ENCODE measurements at regions not wholly inside any gene's neighbourhood (a gene's known extent, or its start where the extent isn't known, plus 50 kb on each side); places are given as distances from the start of the nearest gene placed in this dataset.

- Mint-ChIP-seq H3K4me3 (no peak overlapping the region), H3K9me3 (peaks cover 12% of the 10 kb centered on the region), H3K27me3 (no peaks in the 10 kb centered on the region), H3K27ac (ENCODE audit: low read depth) (no peak overlapping the region), H3K36me3 (ENCODE audit: insufficient read depth) (no peaks in the 10 kb centered on the region), H3K4me1 (no peaks in the 10 kb centered on the region)
- DNase-seq (ENCODE audit: low spot score in 2 of 2) (no peak), ATAC-seq (replicated peaks; ENCODE audit: extremely low read depth, poor library complexity, severe bottlenecking) (no peak)
These were observed 818.8 kb upstream of the SOX11 start for GRCh38 chr2:4873364-4873763.

GRCh38 chr2:4873876-4874593, 818.1 kb upstream of the SOX11 start:
- H3K9me3 Mint-ChIP-seq = peaks cover 12% of the 10 kb centered on the region
- no peak for ATAC-seq (replicated peaks; ENCODE audit: extremely low read depth, poor library complexity, severe bottlenecking)

GRCh38 chr2:4882421-4882820, 809.8 kb upstream of the SOX11 start:
- Mint-ChIP-seq H3K4me1 (no peaks in the 10 kb centered on the region), H3K9me3 (peaks cover under 1% of the 10 kb centered on the region), H3K4me3 (no peak overlapping the region), H3K27me3 (no peaks in the 10 kb centered on the region), H3K36me3 (ENCODE audit: insufficient read depth) (no peaks in the 10 kb centered on the region), H3K27ac (ENCODE audit: low read depth) (no peak overlapping the region)
- DNase-seq (ENCODE audit: low spot score in 2 of 2) = no peak
- no peak for ATAC-seq (replicated peaks; ENCODE audit: extremely low read depth, poor library complexity, severe bottlenecking)

More at GRCh38 chr2:4873876-4874593, 818.1 kb upstream of the SOX11 start:
- H3K27me3 Mint-ChIP-seq = no peaks in the 10 kb centered on the region
- no peak for DNase-seq (ENCODE audit: low spot score in 2 of 2)
- H3K36me3 Mint-ChIP-seq (ENCODE audit: insufficient read depth) = no peaks in the 10 kb centered on the region
- no peak overlapping the region for H3K27ac Mint-ChIP-seq (ENCODE audit: low read depth)
- H3K4me1 Mint-ChIP-seq = no peaks in the 10 kb centered on the region
- H3K4me3 Mint-ChIP-seq = no peak overlapping the region

GRCh38 chr2:4882941-4883340, 809.2 kb upstream of the SOX11 start:
- Mint-ChIP-seq H3K36me3 (ENCODE audit: insufficient read depth) (no peaks in the 10 kb centered on the region), H3K27ac (ENCODE audit: low read depth) (no peak overlapping the region), H3K4me3 (no peak overlapping the region), H3K4me1 (no peaks in the 10 kb centered on the region), H3K9me3 (no peaks in the 10 kb centered on the region), H3K27me3 (no peaks in the 10 kb centered on the region)
- ATAC-seq (replicated peaks; ENCODE audit: extremely low read depth, poor library complexity, severe bottlenecking) (no peak), DNase-seq (ENCODE audit: low spot score in 2 of 2) (no peak)

- Mint-ChIP-seq H3K9me3 (no peaks in the 10 kb centered on the region), H3K27ac (ENCODE audit: low read depth) (no peak overlapping the region), H3K4me3 (no peak overlapping the region), H3K36me3 (ENCODE audit: insufficient read depth) (no peaks in the 10 kb centered on the region), H3K4me1 (no peaks in the 10 kb centered on the region), H3K27me3 (no peaks in the 10 kb centered on the region)
- DNase-seq (ENCODE audit: low spot score in 2 of 2) = no peak
- ATAC-seq (replicated peaks; ENCODE audit: extremely low read depth, poor library complexity, severe bottlenecking) = no peak
These were observed 808.8 kb upstream of the SOX11 start for GRCh38 chr2:4883375-4883774.

- H3K4me1 Mint-ChIP-seq = no peaks in the 10 kb centered on the region
- ATAC-seq (replicated peaks; ENCODE audit: extremely low read depth, poor library complexity, severe bottlenecking) (no peak), DNase-seq (ENCODE audit: low spot score in 2 of 2) (no peak)
- H3K9me3 Mint-ChIP-seq = peaks cover under 1% of the 10 kb centered on the region
- no peak overlapping the region for H3K27ac Mint-ChIP-seq (ENCODE audit: low read depth)
- no peaks in the 10 kb centered on the region for H3K36me3 Mint-ChIP-seq (ENCODE audit: insufficient read depth)
- H3K27me3 Mint-ChIP-seq = no peaks in the 10 kb centered on the region
- no peak overlapping the region for H3K4me3 Mint-ChIP-seq
These were observed 808.0 kb upstream of the SOX11 start for GRCh38 chr2:4884117-4884571.

- DNase-seq (ENCODE audit: low spot score in 2 of 2) (no peak), ATAC-seq (replicated peaks; ENCODE audit: extremely low read depth, poor library complexity, severe bottlenecking) (no peak)
- no peak overlapping the region for H3K4me3 Mint-ChIP-seq
- H3K4me1 Mint-ChIP-seq = no peaks in the 10 kb centered on the region
- no peaks in the 10 kb centered on the region for H3K27me3 Mint-ChIP-seq
- peaks cover 2% of the 10 kb centered on the region for H3K36me3 Mint-ChIP-seq (ENCODE audit: insufficient read depth)
- no peak overlapping the region for H3K27ac Mint-ChIP-seq (ENCODE audit: low read depth)
- H3K9me3 Mint-ChIP-seq = peaks cover 11% of the 10 kb centered on the region
These were observed 800.8 kb upstream of the SOX11 start for GRCh38 chr2:4891394-4891793.

- ATAC-seq (replicated peaks; ENCODE audit: extremely low read depth, poor library complexity, severe bottlenecking) (no peak), DNase-seq (ENCODE audit: low spot score in 2 of 2) (no peak)
- Mint-ChIP-seq H3K27ac (ENCODE audit: low read depth) (no peak overlapping the region), H3K27me3 (no peaks in the 10 kb centered on the region), H3K4me1 (no peaks in the 10 kb centered on the region), H3K36me3 (ENCODE audit: insufficient read depth) (no peaks in the 10 kb centered on the region), H3K9me3 (peaks cover 5% of the 10 kb centered on the region), H3K4me3 (no peak overlapping the region)
These were observed 796.8 kb upstream of the SOX11 start for GRCh38 chr2:4895371-4895770.

GRCh38 chr2:4898706-4899105, 793.5 kb upstream of the SOX11 start:
- no peak for DNase-seq (ENCODE audit: low spot score in 2 of 2)
- no peak overlapping the region for H3K4me3 Mint-ChIP-seq

GRCh38 chr2:4900242-4900641, 791.9 kb upstream of the SOX11 start:
- Mint-ChIP-seq H3K27me3 (no peaks in the 10 kb centered on the region), H3K4me3 (no peak overlapping the region), H3K36me3 (ENCODE audit: insufficient read depth) (no peaks in the 10 kb centered on the region), H3K9me3 (peaks cover 5% of the 10 kb centered on the region), H3K27ac (ENCODE audit: low read depth) (no peak overlapping the region), H3K4me1 (no peaks in the 10 kb centered on the region)
- no peak for DNase-seq (ENCODE audit: low spot score in 2 of 2)
- ATAC-seq (replicated peaks; ENCODE audit: extremely low read depth, poor library complexity, severe bottlenecking) = no peak

More at GRCh38 chr2:4898706-4899105, 793.5 kb upstream of the SOX11 start:
- no peaks in the 10 kb centered on the region for H3K4me1 Mint-ChIP-seq
- H3K27me3 Mint-ChIP-seq = no peaks in the 10 kb centered on the region
- no peak for ATAC-seq (replicated peaks; ENCODE audit: extremely low read depth, poor library complexity, severe bottlenecking)
- H3K9me3 Mint-ChIP-seq = peaks cover 10% of the 10 kb centered on the region
- no peaks in the 10 kb centered on the region for H3K36me3 Mint-ChIP-seq (ENCODE audit: insufficient read depth)
- no peak overlapping the region for H3K27ac Mint-ChIP-seq (ENCODE audit: low read depth)

GRCh38 chr2:4900861-4901770, 791.1 kb upstream of the SOX11 start:
- DNase-seq (ENCODE audit: low spot score in 2 of 2) (no peak), ATAC-seq (replicated peaks; ENCODE audit: extremely low read depth, poor library complexity, severe bottlenecking) (no peak)
- H3K27ac Mint-ChIP-seq (ENCODE audit: low read depth) = no peak overlapping the region
- no peak overlapping the region for H3K4me3 Mint-ChIP-seq
- H3K36me3 Mint-ChIP-seq (ENCODE audit: insufficient read depth) = no peaks in the 10 kb centered on the region
- H3K27me3 Mint-ChIP-seq = no peaks in the 10 kb centered on the region
- H3K9me3 Mint-ChIP-seq = peaks cover 5% of the 10 kb centered on the region
- no peaks in the 10 kb centered on the region for H3K4me1 Mint-ChIP-seq

- Mint-ChIP-seq H3K27ac (ENCODE audit: low read depth) (no peak overlapping the region), H3K4me1 (no peaks in the 10 kb centered on the region), H3K27me3 (no peaks in the 10 kb centered on the region), H3K9me3 (peaks cover 5% of the 10 kb centered on the region), H3K4me3 (no peak overlapping the region), H3K36me3 (ENCODE audit: insufficient read depth) (no peaks in the 10 kb centered on the region)
- DNase-seq (ENCODE audit: low spot score in 2 of 2) = no peak
- ATAC-seq (replicated peaks; ENCODE audit: extremely low read depth, poor library complexity, severe bottlenecking) = no peak
These were observed 788.4 kb upstream of the SOX11 start for GRCh38 chr2:4903656-4904348.
